ENCODE measurements at regions not wholly inside any gene's neighbourhood (a gene's known extent, or its start where the extent isn't known, plus 50 kb on each side); places are given as distances from the start of the nearest gene placed in this dataset.

- DNase-seq: no peak
Observed at GRCh38 chrX:149145845-149146285, 359.2 kb downstream of the IDS start.

- no peak for DNase-seq
Observed at GRCh38 chrX:149131774-149132173, 373.3 kb downstream of the IDS start.

- no peak for DNase-seq
Observed at GRCh38 chrX:149129767-149130166, 375.3 kb downstream of the IDS start.

- DNase-seq: no peak
Observed at GRCh38 chrX:149124526-149125108, 380.5 kb downstream of the IDS start.

GRCh38 chrX:149121206-149121920, 383.7 kb downstream of the IDS start:
- DNase-seq: no peak

- DNase-seq: no peak
Observed at GRCh38 chrX:149120459-149120858, 384.6 kb downstream of the IDS start.

GRCh38 chrX:149114874-149115273, 390.2 kb downstream of the IDS start:
- no peak for DNase-seq

- DNase-seq: no peak
Observed at GRCh38 chrX:149114001-149114400, 391.1 kb downstream of the IDS start.

- DNase-seq: no peak
Observed at GRCh38 chrX:149097786-149098185, 407.3 kb downstream of the IDS start.

GRCh38 chrX:149092179-149092578, 412.9 kb downstream of the IDS start:
- DNase-seq: no peak

GRCh38 chrX:149079805-149080406, 425.2 kb downstream of the IDS start:
- DNase-seq: no peak

- DNase-seq: no peak
Observed at GRCh38 chrX:149074398-149074797, 430.7 kb downstream of the IDS start.

GRCh38 chrX:149073479-149073878, 431.6 kb downstream of the IDS start:
- no peak for DNase-seq

- no peak for DNase-seq
Observed at GRCh38 chrX:149069899-149070298, 435.2 kb downstream of the IDS start.

GRCh38 chrX:149060921-149061320, 444.2 kb downstream of the IDS start:
- no peak for DNase-seq
